ENCODE measurements at regions not wholly inside any gene's neighbourhood (a gene's known extent, or its start where the extent isn't known, plus 50 kb on each side); places are given as distances from the start of the nearest gene placed in this dataset.

DNA sequence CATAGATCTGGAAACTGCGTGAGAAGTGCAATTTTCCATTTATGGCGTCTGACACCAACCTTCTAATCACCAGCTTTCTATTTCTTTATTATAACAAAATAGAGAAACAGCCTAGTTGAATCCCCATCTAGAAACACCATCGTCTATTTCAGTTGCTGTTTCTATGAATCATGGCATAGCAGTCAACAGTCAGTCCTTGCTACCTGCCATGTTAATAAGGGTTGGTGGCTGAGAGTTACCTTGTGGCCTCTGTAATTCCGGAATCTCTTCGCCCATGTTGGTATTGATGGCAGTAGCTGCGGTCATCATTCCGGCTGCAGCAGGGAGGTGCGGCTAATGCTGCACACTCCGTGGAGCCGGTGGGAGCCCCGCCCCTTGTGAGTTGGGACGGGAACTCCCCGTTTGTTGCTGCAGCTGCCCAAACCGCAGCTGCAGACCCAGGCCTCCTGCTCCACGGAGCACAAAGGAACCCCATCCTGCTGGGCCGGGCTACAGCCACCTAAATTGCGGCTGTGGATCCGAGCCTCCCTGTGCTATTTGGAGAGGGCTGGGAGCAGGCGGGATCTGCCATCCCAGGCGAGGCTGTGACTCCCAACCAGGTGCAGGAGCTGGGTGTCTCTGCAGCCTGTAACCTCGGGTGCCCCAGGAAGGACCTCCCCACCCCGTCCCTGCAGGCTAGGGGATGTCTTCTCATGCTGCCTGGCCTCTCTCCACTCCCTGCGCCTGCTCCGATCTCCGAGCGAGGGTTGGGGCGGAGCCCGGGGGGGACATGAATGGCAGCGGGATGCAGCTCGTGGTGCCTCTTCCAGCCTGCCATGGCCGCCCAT is 115.4 kb upstream of the STK26 start:
- TF ChIP-seq, protein P1, sequence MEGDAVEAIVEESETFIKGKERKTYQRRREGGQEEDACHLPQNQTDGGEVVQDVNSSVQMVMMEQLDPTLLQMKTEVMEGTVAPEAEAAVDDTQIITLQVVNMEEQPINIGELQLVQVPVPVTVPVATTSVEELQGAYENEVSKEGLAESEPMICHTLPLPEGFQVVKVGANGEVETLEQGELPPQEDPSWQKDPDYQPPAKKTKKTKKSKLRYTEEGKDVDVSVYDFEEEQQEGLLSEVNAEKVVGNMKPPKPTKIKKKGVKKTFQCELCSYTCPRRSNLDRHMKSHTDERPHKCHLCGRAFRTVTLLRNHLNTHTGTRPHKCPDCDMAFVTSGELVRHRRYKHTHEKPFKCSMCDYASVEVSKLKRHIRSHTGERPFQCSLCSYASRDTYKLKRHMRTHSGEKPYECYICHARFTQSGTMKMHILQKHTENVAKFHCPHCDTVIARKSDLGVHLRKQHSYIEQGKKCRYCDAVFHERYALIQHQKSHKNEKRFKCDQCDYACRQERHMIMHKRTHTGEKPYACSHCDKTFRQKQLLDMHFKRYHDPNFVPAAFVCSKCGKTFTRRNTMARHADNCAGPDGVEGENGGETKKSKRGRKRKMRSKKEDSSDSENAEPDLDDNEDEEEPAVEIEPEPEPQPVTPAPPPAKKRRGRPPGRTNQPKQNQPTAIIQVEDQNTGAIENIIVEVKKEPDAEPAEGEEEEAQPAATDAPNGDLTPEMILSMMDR (IDR thresholded peaks at IDR 0.05), result no peak
- TF ChIP-seq POLR2A (IDR thresholded peaks at IDR 0.05) (no peak), EP300 (IDR thresholded peaks at IDR 0.05) (no peak)
